Fibroblast of mammary gland (primary cell): ENCODE measurements at regions not wholly inside any gene's neighbourhood (a gene's known extent, or its start where the extent isn't known, plus 50 kb on each side); places are given as distances from the start of the nearest gene placed in this dataset.

Experiments
- DNase-seq: peaks from one replicate; pipeline ENCODE4 v3.0.0-alpha.2; 2010; ENCODE audit warnings: low read depth
- H3K4me3 ChIP-seq: 2 replicates; pipeline ENCODE4 v1.5.1; 2011; ENCODE audit warnings: low read depth, mild to moderate bottlenecking, low read length, moderate library complexity; ENCODE audit not compliant: control insufficient read depth
- CTCF ChIP-seq: conservative IDR thresholded peaks from 2 replicates; pipeline ENCODE4 v1.5.1; 2011; ENCODE audit warnings: low read depth, low read length, inconsistent platforms; ENCODE audit not compliant: control insufficient read depth, insufficient read depth

DNA sequence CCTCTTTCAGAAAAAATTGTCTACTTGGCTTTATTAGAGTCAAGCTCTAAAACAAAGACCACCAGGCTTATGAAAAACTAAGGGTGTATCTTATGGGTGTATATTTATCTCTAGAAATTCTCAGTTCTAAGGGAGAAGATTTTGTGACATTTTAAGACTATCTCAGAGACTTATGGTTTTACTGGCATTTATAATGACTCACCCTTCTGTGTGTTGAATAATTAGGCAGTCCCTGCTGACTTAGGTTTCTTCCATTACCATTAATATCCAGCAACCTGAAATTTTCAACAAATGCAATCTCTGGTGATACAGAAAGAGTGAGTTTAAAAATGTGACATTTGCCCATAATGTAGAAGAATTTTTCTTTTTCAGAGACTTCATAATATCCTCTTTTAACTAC is 1015.0 kb upstream of the AGA start:
- no peak overlapping the region for H3K4me3 ChIP-seq
- no peak for DNase-seq
- TF ChIP-seq CTCF: no peak

DNA sequence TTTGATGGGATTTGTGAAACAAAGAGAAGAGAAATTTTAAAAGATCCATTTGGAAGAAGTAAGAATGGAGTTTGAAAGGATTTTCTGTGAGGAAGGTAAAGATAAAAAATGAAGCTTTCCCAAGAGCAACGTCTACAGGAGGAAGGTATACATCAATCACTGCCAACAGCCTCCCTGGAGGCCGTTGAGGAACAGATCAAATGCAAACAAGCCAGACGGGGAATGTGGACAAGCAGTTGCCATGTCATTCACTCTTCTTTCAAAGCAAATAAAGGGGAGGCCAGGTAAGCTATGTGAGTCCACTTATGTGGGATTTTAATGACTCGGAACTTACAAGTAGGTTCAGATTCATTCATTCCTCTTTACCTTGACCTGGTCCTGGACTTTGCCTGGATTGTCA is 1020.5 kb upstream of the AGA start:
- H3K4me3 ChIP-seq: no peak overlapping the region
- no peak for DNase-seq
- no peak for TF ChIP-seq CTCF

GRCh38 chr4:178463747-178464146 is 1021.5 kb upstream of the AGA start:
- no peak for TF ChIP-seq CTCF
- no peak overlapping the region for H3K4me3 ChIP-seq
- DNase-seq: no peak

DNA sequence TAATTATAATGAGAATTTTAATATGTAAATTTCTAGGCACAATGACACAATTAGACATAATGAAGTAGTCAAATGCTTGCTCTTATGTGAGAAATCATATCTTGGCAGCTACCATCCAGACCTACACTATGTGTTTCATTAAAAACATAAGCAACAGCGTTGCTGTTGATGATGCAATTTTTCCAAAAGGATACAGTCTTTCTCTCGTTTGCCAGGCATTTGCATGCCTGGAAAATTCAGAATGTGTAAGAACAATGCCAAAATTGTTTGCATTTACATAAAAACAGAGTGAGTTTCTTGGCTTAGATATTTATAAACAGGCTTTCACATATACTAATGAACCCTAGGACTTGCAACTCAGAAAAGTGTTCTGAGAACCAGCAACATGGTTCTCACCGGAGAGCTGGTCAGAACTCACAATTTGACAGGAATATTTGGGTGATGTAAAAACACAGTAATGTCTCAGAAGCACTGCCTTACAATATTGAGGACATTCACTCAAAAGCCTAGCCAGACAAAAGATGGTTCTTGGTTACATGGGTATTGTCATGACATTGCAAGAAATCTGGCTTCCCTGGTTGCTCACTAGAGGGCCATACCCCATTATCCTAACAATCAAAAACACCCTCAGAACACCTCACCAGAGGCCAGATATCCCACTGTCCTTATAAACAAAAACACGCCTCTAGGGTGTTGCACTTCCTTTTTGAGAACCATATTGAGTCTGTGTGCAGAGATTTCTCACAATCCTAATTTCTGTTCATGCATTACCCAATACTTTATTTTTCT is 1029.0 kb upstream of the AGA start:
- no peak for DNase-seq
- no peak overlapping the region for H3K4me3 ChIP-seq
- TF ChIP-seq CTCF: no peak

DNA sequence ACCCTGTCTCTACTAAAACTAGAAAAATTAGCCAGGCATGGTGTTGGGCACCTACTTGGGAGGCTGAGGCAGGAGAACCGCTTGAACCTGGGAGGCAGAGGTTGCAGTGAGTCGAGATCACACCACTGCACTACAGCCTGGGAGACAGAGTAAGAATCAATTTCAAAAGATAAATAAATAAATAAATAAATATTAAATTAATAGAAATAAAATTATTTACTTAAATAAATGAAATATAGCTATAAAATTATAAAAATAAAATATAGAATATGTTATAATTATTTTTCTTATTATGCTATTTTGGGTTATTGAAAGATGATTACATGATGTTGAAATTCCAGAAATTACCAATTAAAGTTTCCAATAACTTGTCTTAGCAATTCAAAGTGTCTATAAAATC is 1029.8 kb upstream of the AGA start:
- TF ChIP-seq CTCF: no peak

GRCh38 chr4:178480105-178480504 is 1037.9 kb upstream of the AGA start:
- TF ChIP-seq CTCF: no peak
- DNase-seq: no peak
- no peak overlapping the region for H3K4me3 ChIP-seq

More for the DNA sequence above, 1029.8 kb upstream of the AGA start:
- H3K4me3 ChIP-seq: no peak overlapping the region
- DNase-seq: no peak
